GM19468 (cell line): ENCODE measurements at regions not wholly inside any gene's neighbourhood (a gene's known extent, or its start where the extent isn't known, plus 50 kb on each side); places are given as distances from the start of the nearest gene placed in this dataset.
"Not testable (repeated sequence)": the region's sequence is repeated elsewhere in the genome, so short reads cannot be mapped to it uniquely, and the experiment has no call there.

Source experiments
- ATAC-seq: cut with Tn5 transposase; IDR thresholded peaks from one replicate; pipeline ENCODE4 v1.9.1; 2021; ENCODE audit warnings: mild to moderate bottlenecking, moderate library complexity, moderate number of reproducible peaks; ENCODE audit not compliant: unreplicated experiment; ENCODE audit errors: extremely low read depth

DNA sequence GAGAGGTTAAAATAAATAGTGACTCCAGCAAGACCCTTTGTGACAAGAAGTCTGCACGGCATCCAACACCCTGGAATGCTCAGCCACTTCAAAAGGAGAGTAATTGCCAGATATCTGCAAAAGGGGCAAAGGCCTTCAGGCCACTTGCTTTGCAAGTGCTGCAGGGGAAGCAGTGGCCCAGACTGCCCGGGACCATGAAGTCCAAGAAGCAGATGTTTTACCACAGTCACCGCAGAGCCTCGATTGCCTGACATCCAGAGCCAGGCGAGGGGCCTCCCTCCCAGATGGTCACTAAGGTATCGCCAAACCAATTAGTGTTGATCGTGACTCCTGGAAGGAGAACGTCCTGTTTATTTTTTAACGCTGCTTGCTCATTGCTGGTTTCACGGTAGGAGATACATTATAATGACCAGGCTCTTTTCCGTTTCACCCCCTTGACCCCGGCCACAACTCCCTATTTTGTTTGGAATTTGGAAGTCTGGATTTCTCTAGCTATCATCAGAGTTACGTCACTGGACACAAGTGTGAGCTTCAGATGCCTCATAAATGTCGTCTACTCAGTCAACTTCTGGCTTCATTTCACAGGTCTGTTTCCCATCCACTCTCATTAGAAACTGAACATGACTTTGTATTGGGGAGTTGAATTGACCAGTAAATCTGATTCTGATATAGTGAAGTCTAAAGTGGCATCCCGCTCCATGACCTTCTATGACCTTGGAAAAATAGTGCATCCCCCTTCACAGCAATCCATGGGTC lies 276.2 kb downstream of the WDR11 start:
- ATAC-seq = no peak

DNA sequence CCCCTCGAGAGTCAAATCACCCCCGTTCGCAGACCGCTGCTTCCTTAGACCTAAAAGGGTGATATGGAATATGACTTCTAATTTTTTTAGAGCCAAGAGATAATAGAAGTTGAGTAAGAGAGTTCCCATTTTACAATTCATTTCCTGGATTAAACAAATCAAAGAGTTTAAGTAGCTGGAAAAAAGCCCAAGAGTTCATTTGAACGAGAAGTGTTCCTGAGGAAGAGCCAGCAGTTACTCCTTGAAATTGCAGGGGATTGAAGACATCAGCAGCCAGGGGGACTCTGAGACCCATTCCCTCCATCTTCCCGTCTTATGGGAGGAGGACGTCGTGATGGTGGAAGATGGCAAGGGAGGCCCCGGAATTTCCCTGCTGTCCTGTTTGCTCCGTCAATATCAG lies 277.0 kb downstream of the WDR11 start:
- no peak for ATAC-seq

DNA sequence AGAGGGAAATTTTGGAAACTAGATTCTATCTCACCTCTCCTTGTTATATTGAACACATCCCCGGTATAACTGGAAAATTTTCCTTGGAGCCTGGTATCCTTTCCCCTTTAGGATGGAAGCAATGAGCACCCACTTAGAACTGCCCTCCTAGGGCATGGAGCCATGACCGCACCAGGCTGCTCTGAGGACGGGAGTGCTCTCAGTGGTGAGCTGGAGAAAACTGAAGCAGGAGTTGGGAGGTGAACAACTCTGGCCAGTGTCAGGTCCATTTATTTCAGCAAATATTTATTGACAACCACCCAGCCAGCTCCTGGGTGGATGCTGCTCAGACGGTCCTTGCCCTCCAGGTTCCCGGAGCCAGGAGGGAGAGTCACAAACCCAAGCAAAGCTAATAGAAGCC lies 278.1 kb downstream of the WDR11 start:
- ATAC-seq = no peak

DNA sequence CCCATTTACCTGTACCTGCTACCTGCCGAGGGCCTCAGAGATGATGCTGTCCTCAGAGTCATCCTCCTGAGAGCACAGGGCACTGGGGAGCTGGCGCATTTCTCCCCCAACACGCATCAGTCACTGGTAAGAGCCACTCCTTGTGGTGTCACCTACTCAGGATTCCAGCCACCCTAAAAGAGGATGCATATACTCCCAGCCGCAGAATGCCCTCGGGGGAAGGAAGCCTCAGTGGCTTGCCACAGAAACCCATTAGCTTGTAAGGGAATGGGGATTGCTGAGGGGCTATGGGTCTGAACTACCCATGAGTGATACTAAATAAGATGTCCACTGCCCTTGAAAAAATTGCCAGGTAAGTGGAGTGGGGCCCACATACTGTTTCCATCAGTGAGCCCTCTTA lies 279.2 kb downstream of the WDR11 start:
- ATAC-seq = no peak

DNA sequence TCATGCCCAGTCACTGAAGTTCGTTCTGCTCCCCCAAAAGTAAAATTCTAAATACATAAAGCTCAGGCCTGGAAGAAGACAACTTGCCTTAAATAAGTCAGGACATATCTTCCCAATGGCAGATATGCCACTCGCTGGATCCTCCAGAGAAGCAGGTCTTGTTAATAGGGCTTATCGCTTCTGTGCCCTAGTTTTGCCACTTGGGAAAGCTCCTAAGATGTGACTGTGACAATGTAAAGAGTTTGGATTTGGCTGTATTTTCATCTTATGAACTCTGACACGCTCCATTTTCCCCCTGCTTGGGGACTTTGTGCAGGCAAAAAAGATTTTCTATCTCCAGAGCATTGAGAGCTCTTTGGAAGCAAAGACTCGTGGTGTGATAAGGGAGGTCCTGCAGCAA lies 279.9 kb downstream of the WDR11 start:
- ATAC-seq = no peak

DNA sequence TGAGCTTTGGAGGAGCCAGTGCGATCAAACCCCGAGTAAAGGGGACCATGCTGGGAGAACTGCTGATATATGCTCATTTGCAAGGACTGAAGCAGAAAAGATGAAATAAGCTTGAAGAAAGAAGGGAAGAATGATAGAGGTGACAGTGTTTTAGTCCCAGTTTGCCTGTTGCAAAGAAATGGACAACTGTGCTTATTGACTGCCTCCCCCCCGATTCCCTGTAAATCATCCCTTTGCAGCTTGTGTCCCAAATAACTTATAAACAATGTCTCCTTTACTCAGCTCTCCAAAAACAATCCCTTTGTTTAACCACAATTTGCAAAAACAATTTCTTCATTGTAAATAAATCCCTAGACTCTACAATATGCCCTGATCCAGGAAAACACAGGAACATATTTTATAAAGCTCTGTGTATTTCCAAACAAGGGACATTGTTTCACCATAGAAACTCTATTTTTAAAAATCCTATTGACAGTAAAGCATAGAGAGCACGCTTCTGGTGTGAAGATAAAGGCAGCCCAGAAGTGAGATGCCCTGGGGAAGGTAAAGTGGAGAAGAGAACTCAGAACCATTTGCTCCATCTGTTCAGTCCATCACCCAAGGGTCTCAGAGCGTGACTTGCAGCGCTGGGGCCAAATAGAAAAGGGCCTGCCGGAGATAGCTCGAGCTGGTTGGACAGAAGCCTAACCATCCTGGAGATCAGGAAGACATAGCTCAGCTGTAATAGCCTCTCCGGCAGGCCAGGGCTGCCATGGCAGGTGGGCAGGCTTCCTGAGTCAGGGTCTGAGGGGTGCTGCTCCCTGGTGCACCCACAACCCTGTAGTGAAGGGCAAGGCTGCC lies 280.5 kb downstream of the WDR11 start:
- ATAC-seq = no peak

DNA sequence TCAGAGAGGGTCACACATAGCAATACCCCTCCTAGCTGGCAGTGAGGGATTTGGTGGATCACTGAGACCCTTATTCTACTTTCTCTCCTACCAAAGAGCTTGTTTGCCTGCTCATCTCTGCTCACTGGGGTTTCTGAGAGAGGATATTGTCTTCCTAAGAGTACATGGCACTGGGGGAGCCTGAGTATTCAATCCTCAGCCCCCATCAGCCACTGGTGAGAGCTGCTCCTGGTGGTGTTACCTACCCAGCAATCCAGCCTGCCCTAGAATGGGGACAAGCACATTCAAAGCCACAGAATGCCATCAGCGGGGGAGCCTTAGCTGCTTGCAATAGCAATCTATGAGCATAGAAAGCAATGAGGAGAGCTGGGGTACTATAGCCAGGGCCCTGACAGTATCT lies 281.1 kb downstream of the WDR11 start:
- no peak for ATAC-seq

DNA sequence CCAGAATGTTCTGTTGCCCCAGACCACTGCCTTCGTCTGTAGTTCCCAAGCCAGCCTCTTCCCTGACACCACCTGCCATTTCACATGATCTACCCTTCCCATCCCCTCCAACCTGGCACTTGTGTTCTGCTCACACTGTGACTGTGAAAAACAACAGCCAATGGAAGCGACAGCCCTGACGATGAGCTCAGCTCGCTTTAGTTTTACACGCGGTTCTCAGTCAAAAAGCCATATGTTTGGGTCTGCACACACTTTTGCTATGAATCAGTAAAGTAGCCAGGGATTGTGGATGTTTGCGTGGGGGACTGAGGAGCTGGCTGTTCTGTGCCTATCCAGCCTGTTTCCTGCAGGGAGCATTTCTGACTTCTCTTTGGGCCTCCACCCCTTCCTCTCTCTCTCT lies 282.7 kb downstream of the WDR11 start:
- ATAC-seq = no peak

DNA sequence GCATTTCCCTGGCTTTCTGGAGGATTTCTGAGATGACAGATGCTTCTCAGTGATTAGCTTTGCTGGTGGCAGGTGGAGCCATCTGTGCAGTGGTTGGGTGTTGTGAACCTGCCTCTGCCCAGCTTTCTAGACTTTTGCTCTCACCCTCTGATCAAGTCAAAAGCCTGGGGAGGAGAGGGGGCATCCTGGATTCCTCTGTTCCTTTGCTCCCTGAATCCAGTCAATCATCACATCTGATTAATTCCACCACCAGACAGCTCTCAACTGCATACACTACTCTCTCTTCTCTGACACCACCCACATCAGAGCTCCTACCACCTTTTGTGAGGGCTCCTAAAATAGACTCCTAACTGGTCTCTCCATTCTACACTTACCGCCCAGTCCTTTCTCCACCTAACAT lies 283.5 kb downstream of the WDR11 start:
- ATAC-seq = no peak

DNA sequence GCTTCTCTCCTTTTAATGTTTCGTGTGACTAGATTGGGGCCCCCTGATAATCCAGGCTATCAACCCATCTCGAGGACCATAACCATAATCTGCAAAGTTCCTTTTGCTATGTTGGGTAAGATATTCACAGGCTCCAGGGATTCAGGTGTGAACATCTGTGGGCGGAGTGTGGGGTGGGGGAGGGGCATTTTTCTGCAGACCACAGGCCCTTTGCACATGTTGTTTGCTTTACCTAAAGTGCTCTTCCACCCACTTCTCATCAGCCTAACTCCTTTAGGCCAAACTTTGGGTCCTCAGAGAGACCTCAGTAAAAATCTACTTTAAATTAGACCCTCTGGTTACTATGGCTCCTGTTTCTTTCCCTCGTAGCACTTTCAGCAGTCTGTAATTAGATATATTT lies 284.4 kb downstream of the WDR11 start:
- ATAC-seq = no peak

DNA sequence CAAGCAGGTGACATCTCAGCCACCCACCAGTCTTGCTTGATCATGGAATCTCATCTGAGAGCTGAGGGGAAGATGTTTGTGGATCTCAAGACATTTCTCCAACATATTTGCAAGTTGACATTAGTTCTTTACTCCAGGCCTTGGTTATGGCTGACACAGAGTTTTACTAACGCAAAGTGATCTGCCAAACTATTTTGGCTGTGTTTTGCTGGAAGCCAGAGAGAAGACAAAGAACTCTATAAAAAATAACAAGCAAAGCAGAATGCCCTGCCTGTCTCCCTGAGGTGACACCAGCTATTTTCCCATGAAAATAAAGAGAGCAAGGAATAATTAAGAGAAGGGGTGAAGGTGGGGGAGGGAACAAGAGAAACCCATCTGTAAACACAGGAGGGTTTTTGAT lies 286.4 kb downstream of the WDR11 start:
- no peak for ATAC-seq

DNA sequence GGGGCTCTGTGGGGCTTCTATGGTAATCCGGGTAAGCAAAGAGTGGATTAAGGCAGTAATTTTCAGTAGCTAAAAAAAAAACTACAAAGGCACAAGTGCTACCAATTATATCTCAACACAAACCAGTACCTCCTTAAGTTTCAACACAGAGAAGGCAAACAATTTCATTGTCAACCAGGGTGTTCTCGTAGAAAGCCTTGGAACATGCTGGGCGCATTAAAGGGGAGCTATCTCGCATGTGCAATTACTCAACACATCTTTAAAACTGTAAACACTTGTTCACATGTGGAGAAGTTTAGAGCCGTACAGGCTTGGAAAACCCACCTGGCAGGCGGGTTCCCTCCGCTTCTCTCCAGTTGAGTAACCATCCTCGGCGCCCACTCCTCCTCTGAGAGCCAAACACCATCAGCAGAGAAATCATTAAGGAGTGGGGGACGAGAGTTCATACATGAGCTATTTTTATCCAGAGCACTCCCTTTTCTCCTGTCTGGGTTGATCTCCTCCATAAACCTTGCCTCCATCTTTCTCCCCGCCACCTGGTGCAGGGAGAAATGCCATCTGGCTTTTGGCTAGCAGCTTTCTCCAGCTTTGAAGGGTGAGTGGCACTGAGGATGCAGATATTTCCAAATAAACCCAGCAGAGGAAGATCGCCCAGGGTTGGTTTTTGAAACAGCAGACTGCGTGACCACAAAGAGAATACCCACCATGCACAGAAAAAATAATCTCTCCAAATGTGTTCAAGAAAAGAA lies 287.1 kb downstream of the WDR11 start:
- no peak for ATAC-seq

DNA sequence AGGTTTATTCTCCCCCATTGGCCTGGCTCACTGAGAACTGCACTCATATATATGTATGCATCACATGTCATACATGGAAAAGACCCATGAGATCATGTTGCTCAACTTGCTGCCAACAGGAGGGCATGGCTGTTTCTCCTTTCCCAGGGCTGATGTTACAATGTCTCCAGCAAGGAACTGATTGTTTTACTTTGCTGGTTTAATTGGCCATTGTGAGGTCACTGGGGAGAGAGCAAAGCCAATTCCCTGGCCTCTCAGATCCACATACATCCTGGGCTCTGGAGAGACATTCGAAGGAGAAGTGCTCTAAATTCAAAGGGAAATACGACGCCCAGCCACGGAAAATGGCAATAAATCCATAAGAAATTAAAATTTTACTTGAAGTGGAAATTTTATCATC lies 287.8 kb downstream of the WDR11 start:
- ATAC-seq = no peak

DNA sequence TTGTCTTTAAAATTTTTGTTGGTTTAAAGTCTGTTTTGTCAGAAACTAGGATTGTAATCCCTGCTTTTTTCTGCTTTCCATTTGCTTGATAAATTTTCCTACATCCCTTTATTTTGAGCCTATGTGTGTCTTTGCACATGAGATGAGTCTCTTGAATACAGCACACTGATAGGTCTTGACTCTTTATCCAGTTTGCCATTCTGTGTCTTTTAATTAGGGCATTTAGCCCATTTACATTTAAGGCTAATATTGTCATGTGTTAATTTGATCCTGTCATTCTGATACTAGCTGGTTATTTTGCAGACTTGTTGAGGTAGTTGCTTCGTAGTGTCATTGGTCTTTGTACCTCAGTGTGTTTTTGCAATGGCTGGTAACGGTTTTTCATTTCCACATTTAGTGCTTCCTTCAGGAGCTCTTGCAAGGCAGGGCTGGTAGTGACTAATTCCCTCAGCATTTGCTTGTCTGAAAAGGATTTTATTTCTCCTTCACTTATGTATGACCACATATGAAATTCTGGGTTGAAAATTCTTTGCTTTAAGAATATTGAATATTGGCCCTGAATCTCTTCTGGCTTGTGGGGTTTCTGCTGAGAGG lies 294.7 kb downstream of the WDR11 start:
- not testable (repeated sequence) for ATAC-seq

DNA sequence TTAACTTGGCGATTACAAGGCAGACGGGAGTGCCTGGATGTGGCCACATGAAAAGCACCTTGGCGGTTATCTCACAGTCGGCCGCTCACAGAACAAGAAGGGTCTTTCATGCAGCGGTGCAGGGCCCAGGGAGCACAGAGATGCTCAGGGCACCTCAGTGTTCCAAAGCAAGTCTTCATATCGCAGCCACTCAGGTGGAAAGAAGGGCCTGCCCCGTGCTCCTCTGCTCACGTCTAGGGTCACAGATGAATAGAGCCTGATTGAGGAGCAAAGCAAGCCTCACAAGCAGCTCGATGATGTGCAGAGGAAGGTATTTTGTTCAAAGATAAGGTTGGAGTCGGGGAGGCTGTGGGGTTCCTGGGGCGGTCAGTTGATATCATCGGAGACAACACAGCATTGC lies 297.8 kb downstream of the WDR11 start:
- no peak for ATAC-seq

DNA sequence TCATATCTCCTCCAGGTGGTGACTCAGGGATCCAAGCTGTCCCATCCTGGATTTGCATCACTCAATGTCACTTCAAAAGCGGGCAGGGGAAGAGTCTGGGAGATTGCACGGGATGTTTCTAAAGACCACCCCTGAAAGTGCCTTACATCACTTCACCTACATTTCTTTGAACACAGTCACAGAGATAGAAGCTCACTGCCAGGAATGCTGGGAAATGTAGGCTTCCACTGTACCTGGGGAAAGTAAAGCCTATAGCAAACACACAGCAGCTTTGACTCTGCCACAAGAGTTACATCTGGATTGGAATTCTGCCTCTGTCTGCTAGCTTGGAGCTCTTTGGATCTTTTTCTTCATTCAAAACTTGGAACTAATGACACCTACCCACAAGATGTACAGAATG lies 300.9 kb downstream of the WDR11 start:
- ATAC-seq = no peak

DNA sequence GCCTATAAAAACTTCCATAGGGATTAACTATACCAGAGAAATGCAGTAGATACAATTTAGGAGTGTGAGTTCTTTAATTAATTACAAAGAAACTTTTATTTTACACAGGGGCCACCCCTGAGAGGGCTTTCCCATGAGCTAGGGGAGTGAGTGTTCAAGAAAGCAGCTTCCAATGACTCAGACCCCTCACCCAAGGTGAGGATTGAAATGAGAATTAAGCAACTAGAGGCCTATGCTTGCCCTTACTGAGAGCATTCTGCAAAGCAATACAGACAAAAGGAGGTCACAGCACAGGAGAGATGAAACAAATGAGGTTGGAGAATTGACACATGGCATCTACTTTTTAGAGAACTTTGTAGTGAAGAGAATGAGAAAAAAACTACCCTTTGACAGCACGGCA lies 301.8 kb downstream of the WDR11 start:
- no peak for ATAC-seq

DNA sequence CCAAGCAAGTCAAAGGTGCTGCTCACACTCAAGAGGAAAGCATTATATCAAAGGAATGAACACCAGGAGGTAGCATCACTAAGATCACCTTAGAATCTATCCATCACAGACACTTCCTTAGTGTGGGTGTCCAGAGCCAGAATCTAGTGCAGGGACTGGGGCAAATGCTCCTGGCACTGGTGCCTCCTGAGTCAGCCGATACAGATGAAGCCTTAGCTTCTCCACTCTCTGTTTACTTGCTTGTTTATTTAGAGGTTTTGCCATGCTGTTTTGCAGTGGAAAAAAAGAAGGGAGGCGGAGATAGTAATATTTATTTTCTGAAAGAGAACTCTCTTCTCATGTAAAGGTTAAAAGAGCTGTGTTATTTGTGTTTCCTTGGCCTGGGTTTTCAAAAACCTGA lies 303.1 kb downstream of the WDR11 start:
- ATAC-seq = no peak

DNA sequence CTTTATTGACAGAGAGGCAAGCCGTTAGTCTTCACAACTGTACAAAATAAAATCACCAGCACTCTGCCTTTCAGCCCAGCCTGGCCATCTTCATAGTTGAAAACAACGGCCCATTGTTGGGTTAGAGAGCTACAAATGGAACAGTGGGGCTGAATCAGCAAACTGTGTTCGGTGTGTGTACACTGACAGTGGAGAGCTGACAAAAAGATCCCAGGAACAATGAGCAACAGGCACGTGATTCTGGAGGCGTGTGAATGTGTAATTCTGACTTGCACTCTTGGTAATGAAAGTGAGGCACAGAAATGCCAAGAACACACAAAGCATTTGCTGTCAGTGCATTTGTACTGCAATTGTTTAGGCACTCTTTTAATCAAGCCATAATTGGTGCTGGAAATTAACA lies 303.7 kb downstream of the WDR11 start:
- no peak for ATAC-seq

DNA sequence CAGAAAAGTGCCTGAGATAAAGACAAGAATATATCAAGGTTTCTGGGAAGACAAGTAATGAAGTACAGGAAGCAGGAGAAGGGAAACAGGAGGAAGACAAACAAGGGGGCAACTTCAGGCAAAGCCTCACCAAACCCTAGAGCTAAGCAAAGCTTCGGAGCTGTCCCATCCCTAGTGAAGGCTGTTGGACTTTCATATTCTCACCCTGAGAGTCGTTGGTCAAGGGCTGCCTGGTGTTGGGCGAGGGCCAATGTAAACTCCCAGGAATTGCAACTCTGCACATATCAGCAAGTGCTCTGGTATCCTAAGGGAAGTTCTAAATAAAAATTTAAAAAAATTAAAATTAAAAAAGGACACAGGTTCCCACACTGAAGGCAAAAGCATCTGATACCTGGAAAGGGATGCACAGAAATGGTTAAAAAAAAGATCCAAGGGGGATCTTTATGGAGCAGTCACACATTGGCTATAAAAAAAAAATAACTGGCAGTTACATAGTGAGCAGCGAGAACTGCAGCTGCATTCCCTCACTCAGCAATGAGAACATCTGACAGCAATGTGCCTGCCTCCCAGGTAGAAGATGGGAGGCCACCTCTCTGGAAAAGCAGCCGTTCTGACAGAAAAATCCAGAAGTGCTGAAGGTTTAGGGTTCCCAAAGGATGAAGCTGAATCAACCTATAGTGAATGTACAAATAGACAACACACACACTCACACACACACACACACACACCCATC lies 304.7 kb downstream of the WDR11 start:
- no peak for ATAC-seq
